ENCODE measurements at regions not wholly inside any gene's neighbourhood (a gene's known extent, or its start where the extent isn't known, plus 50 kb on each side); places are given as distances from the start of the nearest gene placed in this dataset.

- Mint-ChIP-seq H3K36me3 (ENCODE audit: low read depth, unreplicated experiment) (no peaks in the 10 kb centered on the region), H3K9me3 (ENCODE audit: unreplicated experiment) (no peaks in the 10 kb centered on the region), H3K27me3 (ENCODE audit: unreplicated experiment) (no peaks in the 10 kb centered on the region), H3K4me1 (ENCODE audit: unreplicated experiment) (no peaks in the 10 kb centered on the region), H3K27ac (ENCODE audit: unreplicated experiment) (no peak overlapping the region), H3K4me3 (ENCODE audit: unreplicated experiment) (no peak overlapping the region)
- no peak for TF ChIP-seq CTCF (IDR thresholded peaks at IDR 0.05; ENCODE audit: unreplicated experiment)
- DNase-seq (ENCODE audit: low spot score), result no peak
These were observed 320.0 kb downstream of the BRINP2 start for GRCh38 chr1:177490786-177491185.

- Mint-ChIP-seq H3K4me3 (ENCODE audit: unreplicated experiment) (no peak overlapping the region), H3K9me3 (ENCODE audit: unreplicated experiment) (no peaks in the 10 kb centered on the region), H3K27me3 (ENCODE audit: unreplicated experiment) (no peaks in the 10 kb centered on the region), H3K27ac (ENCODE audit: unreplicated experiment) (no peak overlapping the region), H3K4me1 (ENCODE audit: unreplicated experiment) (no peaks in the 10 kb centered on the region), H3K36me3 (ENCODE audit: low read depth, unreplicated experiment) (no peaks in the 10 kb centered on the region)
- DNase-seq (ENCODE audit: low spot score), result no peak
- no peak for TF ChIP-seq CTCF (IDR thresholded peaks at IDR 0.05; ENCODE audit: unreplicated experiment)
These were observed 319.4 kb downstream of the BRINP2 start for GRCh38 chr1:177490036-177490639.

- TF ChIP-seq CTCF (IDR thresholded peaks at IDR 0.05; ENCODE audit: unreplicated experiment), result no peak
- H3K27ac Mint-ChIP-seq (ENCODE audit: unreplicated experiment), result no peak overlapping the region
- no peak overlapping the region for H3K4me3 Mint-ChIP-seq (ENCODE audit: unreplicated experiment)
- H3K9me3 Mint-ChIP-seq (ENCODE audit: unreplicated experiment), result no peaks in the 10 kb centered on the region
- DNase-seq (ENCODE audit: low spot score), result no peak
- no peaks in the 10 kb centered on the region for H3K27me3 Mint-ChIP-seq (ENCODE audit: unreplicated experiment)
- no peaks in the 10 kb centered on the region for H3K4me1 Mint-ChIP-seq (ENCODE audit: unreplicated experiment)
- no peaks in the 10 kb centered on the region for H3K36me3 Mint-ChIP-seq (ENCODE audit: low read depth, unreplicated experiment)
These were observed 318.0 kb downstream of the BRINP2 start for GRCh38 chr1:177488722-177489121.

- DNase-seq (ENCODE audit: low spot score), result no peak
- no peaks in the 10 kb centered on the region for H3K27me3 Mint-ChIP-seq (ENCODE audit: unreplicated experiment)
- TF ChIP-seq CTCF (IDR thresholded peaks at IDR 0.05; ENCODE audit: unreplicated experiment), result no peak
- no peaks in the 10 kb centered on the region for H3K9me3 Mint-ChIP-seq (ENCODE audit: unreplicated experiment)
- no peaks in the 10 kb centered on the region for H3K4me1 Mint-ChIP-seq (ENCODE audit: unreplicated experiment)
- no peaks in the 10 kb centered on the region for H3K36me3 Mint-ChIP-seq (ENCODE audit: low read depth, unreplicated experiment)
- H3K4me3 Mint-ChIP-seq (ENCODE audit: unreplicated experiment), result no peak overlapping the region
- no peak overlapping the region for H3K27ac Mint-ChIP-seq (ENCODE audit: unreplicated experiment)
These were observed 316.7 kb downstream of the BRINP2 start for GRCh38 chr1:177487481-177487880.

GRCh38 chr1:177480741-177481305 is 310.1 kb downstream of the BRINP2 start:
- DNase-seq (ENCODE audit: low spot score), result no peak
- no peaks in the 10 kb centered on the region for H3K9me3 Mint-ChIP-seq (ENCODE audit: unreplicated experiment)
- no peaks in the 10 kb centered on the region for H3K4me1 Mint-ChIP-seq (ENCODE audit: unreplicated experiment)
- H3K36me3 Mint-ChIP-seq (ENCODE audit: low read depth, unreplicated experiment), result no peaks in the 10 kb centered on the region
- TF ChIP-seq CTCF (IDR thresholded peaks at IDR 0.05; ENCODE audit: unreplicated experiment), result no peak
- no peak overlapping the region for H3K4me3 Mint-ChIP-seq (ENCODE audit: unreplicated experiment)
- H3K27me3 Mint-ChIP-seq (ENCODE audit: unreplicated experiment), result no peaks in the 10 kb centered on the region
- no peak overlapping the region for H3K27ac Mint-ChIP-seq (ENCODE audit: unreplicated experiment)
